ENCODE measurements at regions not wholly inside any gene's neighbourhood (a gene's known extent, or its start where the extent isn't known, plus 50 kb on each side); places are given as distances from the start of the nearest gene placed in this dataset.

DNA sequence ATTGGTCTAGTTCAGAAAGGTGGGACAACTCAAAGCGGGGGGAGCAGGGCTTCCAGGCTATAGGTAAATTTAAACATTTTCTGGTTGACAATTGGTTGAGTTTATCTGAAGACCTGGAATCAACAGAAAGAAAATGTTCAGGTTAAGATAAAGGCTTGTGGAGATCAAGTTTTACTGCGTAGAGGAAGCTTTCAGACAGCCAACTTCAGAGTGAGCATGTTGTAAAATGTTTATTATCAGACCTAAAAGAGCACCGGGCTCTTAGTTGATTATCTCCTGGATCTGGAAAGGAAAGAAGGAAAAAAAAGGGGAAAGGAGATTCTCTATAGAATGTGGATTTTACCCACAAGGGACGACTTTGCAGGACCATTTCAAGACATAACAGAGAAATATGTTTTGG is 227.0 kb upstream of the SH3BP4 start (continued):
- TF ChIP-seq, protein P1, sequence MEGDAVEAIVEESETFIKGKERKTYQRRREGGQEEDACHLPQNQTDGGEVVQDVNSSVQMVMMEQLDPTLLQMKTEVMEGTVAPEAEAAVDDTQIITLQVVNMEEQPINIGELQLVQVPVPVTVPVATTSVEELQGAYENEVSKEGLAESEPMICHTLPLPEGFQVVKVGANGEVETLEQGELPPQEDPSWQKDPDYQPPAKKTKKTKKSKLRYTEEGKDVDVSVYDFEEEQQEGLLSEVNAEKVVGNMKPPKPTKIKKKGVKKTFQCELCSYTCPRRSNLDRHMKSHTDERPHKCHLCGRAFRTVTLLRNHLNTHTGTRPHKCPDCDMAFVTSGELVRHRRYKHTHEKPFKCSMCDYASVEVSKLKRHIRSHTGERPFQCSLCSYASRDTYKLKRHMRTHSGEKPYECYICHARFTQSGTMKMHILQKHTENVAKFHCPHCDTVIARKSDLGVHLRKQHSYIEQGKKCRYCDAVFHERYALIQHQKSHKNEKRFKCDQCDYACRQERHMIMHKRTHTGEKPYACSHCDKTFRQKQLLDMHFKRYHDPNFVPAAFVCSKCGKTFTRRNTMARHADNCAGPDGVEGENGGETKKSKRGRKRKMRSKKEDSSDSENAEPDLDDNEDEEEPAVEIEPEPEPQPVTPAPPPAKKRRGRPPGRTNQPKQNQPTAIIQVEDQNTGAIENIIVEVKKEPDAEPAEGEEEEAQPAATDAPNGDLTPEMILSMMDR (IDR thresholded peaks at IDR 0.05; ENCODE audit: control extremely low read depth in 1 of 3, insufficient read depth in 1 of 3, low read depth in 1 of 3, low read length in 3 of 3) = no peak
- TF ChIP-seq BCL11A (IDR thresholded peaks at IDR 0.05; ENCODE audit: low read depth in 2 of 2, low read length in 2 of 2) (no peak), TAF1 (IDR thresholded peaks at IDR 0.05; ENCODE audit: low read depth, low read length) (no peak), ASH2L (IDR thresholded peaks at IDR 0.05; ENCODE audit: low read length) (no peak), EP300 (IDR thresholded peaks at IDR 0.05; ENCODE audit: borderline replicate concordance in 1 of 2, low read depth in 2 of 2, low read length in 2 of 2) (no peak), POU5F1 (IDR thresholded peaks at IDR 0.05; ENCODE audit: low read depth, low read length) (no peak), JUN (IDR thresholded peaks at IDR 0.05; ENCODE audit: low read depth, low read length) (no peak)
- TF ChIP-seq, protein P2, sequence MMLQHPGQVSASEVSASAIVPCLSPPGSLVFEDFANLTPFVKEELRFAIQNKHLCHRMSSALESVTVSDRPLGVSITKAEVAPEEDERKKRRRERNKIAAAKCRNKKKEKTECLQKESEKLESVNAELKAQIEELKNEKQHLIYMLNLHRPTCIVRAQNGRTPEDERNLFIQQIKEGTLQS (IDR thresholded peaks at IDR 0.05; ENCODE audit: insufficient read depth, low read depth, low read length) = no peak
